GM23338 (cell line): ENCODE measurements at regions not wholly inside any gene's neighbourhood (a gene's known extent, or its start where the extent isn't known, plus 50 kb on each side); places are given as distances from the start of the nearest gene placed in this dataset.
A peak's percentile ranks its signal among the peaks of the same experiment; 100 is the strongest.

ENCODE experiments used
- ATAC-seq: fragments of 200-7000 bp; cut with Tn5 transposase; 3 replicates; pipeline ENCODE4 v1.9.1; 2020
- DNase-seq: peaks from one replicate; pipeline ENCODE4 v3.0.0-alpha.2; 2015; ENCODE audit warnings: low spot score
- H2AFZ ChIP-seq: fragments of 200-600 bp; sonication (generic); 2 replicates; pipeline ENCODE4 v1.8.0; 2016; ENCODE audit warnings: antibody characterized with exemption, mild to moderate bottlenecking, moderate library complexity
- H3F3A ChIP-seq: fragments of 200-600 bp; sonication (generic); replicated peaks from 2 replicates; pipeline ENCODE4 v1.8.0; 2017; ENCODE audit warnings: antibody characterized with exemption, mixed run types, low read depth
- H3K27ac ChIP-seq: fragments of 200-600 bp; sonication (generic); 2 replicates; pipeline ENCODE4 v1.6.1; 2016; ENCODE audit warnings: low read depth
- H3K27me3 ChIP-seq: fragments of 200-600 bp; sonication (generic); 2 replicates; pipeline ENCODE4 v1.8.0; 2016; ENCODE audit warnings: mild to moderate bottlenecking, mixed run types, moderate library complexity; ENCODE audit not compliant: insufficient read depth
- H3K36me3 ChIP-seq: fragments of 200-600 bp; sonication (generic); 2 replicates; pipeline ENCODE4 v1.8.0; 2016; ENCODE audit warnings: mild to moderate bottlenecking; ENCODE audit not compliant: insufficient read depth
- H3K4me1 ChIP-seq: fragments of 200-600 bp; sonication (generic); 2 replicates; pipeline ENCODE4 v1.8.0; 2016; ENCODE audit warnings: mild to moderate bottlenecking, moderate library complexity; ENCODE audit not compliant: insufficient read depth
- H3K4me2 ChIP-seq: fragments of 200-600 bp; sonication (generic); 2 replicates; pipeline ENCODE4 v1.7.1; 2017; ENCODE audit warnings: mixed run types
- H3K4me3 ChIP-seq: fragments of 200-600 bp; sonication (generic); 2 replicates; pipeline ENCODE4 v1.6.1; 2016; ENCODE audit warnings: mixed run types
- H3K79me2 ChIP-seq: fragments of 200-600 bp; sonication (generic); replicated peaks from 2 replicates; pipeline ENCODE4 v1.8.0; 2017; ENCODE audit warnings: mild to moderate bottlenecking; ENCODE audit not compliant: insufficient read depth
- H3K9me2 ChIP-seq: fragments of 200-600 bp; sonication (generic); 2 replicates; pipeline ENCODE4 v1.8.0; 2017; ENCODE audit not compliant: insufficient read depth
- H4K20me1 ChIP-seq: fragments of 200-600 bp; sonication (generic); replicated peaks from 2 replicates; pipeline ENCODE4 v1.8.0; 2017; ENCODE audit warnings: mild to moderate bottlenecking; ENCODE audit not compliant: insufficient read depth
- H3K27ac Mint-ChIP-seq: 2 replicates; pipeline ENCODE4 v1.8.0; 2020; ENCODE audit warnings: inconsistent platforms, mild to moderate bottlenecking, moderate library complexity, mixed read lengths
- H3K27me3 Mint-ChIP-seq: 3 replicates; pipeline ENCODE4 v1.8.0; 2022; ENCODE audit warnings: low read depth, mild to moderate bottlenecking, moderate library complexity, mixed read lengths, inconsistent platforms; ENCODE audit not compliant: insufficient read depth, poor library complexity
- H3K36me3 Mint-ChIP-seq: 3 replicates; pipeline ENCODE4 v1.8.0; 2021; ENCODE audit warnings: low read depth, mild to moderate bottlenecking, inconsistent platforms, moderate library complexity, mixed read lengths
- H3K4me1 Mint-ChIP-seq: 3 replicates; pipeline ENCODE4 v1.8.0; 2020; ENCODE audit warnings: mild to moderate bottlenecking, inconsistent platforms, mixed read lengths
- H3K4me3 Mint-ChIP-seq: 3 replicates; pipeline ENCODE4 v1.8.0; 2021; ENCODE audit warnings: moderate library complexity, mild to moderate bottlenecking, inconsistent platforms, mixed read lengths
- H3K9me3 Mint-ChIP-seq: 3 replicates; pipeline ENCODE4 v1.8.0; 2020; ENCODE audit warnings: moderate library complexity, mild to moderate bottlenecking, inconsistent platforms, mixed read lengths
- EZH2phosphoT487 ChIP-seq: fragments of 200-600 bp; sonication (generic); IDR thresholded peaks from one replicate; pipeline ENCODE4 v1.8.1; 2018; ENCODE audit warnings: antibody characterized with exemption; ENCODE audit not compliant: unreplicated experiment
- POLR2AphosphoS5 ChIP-seq: IDR thresholded peaks from 2 replicates; pipeline ENCODE4 v1.6.1; 2016; ENCODE audit warnings: antibody characterized with exemption, low read depth
- STAT1 ChIP-seq: IDR thresholded peaks from one replicate; pipeline ENCODE4 v1.6.1; 2016; ENCODE audit warnings: antibody characterized with exemption; ENCODE audit not compliant: unreplicated experiment
- ZNF114 ChIP-seq: fragments of 250-450 bp; sonication (Bioruptor Pico); IDR thresholded peaks from 2 replicates; pipeline ENCODE4 v1.5.0; 2020; ENCODE audit warnings: mild to moderate bottlenecking, moderate library complexity
- ZNF331 ChIP-seq: fragments of 250-450 bp; sonication (Bioruptor Pico); IDR thresholded peaks from 2 replicates; pipeline ENCODE4 v1.5.0; 2020; ENCODE audit warnings: low read depth, mild to moderate bottlenecking, moderate library complexity
- TF ChIP-seq, protein P1 (sequence below), 2 experiments: fragments of 200-600 bp in 1 of 2; sonication (generic) in 1 of 2; conservative IDR thresholded peaks; 2 replicates each; pipeline versions ENCODE4 v1.5.1 to v1.6.1; 2016 to 2017; ENCODE audit warnings: antibody characterized with exemption in 2 of 2, low read depth in 2 of 2, mild to moderate bottlenecking in 2 of 2, moderate library complexity in 1 of 2
- TF ChIP-seq, protein P2 (sequence below): fragments of 250-450 bp; sonication (Bioruptor Pico); IDR thresholded peaks from 2 replicates; pipeline ENCODE4 v1.5.0; 2020; ENCODE audit warnings: mild to moderate bottlenecking, moderate library complexity
- TF ChIP-seq, protein P3 (sequence below): IDR thresholded peaks from 2 replicates; pipeline ENCODE4 v1.6.1; 2016; ENCODE audit warnings: antibody characterized with exemption

DNA sequence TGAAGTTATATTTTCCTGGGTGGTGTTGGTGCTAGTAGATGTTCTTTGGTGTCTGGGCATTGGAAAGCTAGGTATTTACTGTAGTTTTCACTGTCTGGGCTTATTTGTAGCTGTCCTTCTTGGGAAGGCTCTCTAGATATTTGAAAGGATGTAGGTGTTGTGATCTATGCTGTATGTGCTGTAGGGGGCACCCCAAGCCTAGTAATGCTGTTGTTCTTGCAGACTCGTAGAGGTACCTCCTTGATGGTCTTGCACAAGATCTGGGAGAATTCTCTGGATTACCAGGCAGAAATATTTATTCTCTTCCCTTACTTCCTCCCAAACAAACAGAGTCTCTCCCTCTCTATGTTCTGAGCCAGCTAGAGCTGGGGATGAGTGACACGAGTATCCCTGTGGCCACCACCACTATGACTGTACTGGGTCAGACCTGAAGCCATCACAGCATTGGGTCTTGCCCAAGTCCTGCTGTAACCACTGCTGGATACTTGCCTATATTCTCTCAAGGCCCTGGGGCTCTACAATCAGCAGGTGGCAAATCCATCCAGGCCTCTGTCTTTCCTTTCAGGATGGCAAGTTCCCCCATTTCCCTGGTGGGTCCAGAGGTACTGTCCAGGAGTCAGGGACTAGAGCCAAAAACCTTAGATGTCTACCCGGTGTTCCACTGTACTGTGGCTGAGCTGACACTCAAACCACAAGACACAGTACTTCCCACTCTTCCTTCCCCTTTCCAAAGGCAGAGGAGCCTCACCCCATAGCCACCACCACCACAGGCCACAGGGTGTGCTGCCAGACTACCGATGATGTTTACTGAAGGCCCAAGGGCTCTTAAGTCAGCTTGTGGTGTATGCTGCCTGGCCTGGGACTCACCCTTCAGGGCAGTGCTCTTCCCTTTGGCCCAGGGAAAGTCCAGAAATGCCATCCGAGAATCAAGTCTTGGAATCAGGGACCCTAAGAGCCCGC lies 195.2 kb upstream of the DPPA4 start:
- H3K27ac ChIP-seq, result no peak overlapping the region
- peak; percentile 85 for DNase-seq
- no peaks in the 10 kb centered on the region; the same call in 1 of the 2 replicates for H3K36me3 ChIP-seq
- no peaks in the 10 kb centered on the region for H3K79me2 ChIP-seq
- no peaks in the 10 kb centered on the region for H3K27me3 ChIP-seq
- Mint-ChIP-seq H3K36me3 (peaks cover 7% of the 10 kb centered on the region; the same call in 2 of the 3 replicates), H3K27me3 (peaks cover 1% of the 10 kb centered on the region), H3K4me3 (no peak overlapping the region), H3K4me1 (no peaks in the 10 kb centered on the region), H3K9me3 (peaks cover 18% of the 10 kb centered on the region; the same call in 2 of the 3 replicates), H3K27ac (no peak overlapping the region)
- no peaks in the 10 kb centered on the region for H3F3A ChIP-seq
- no peak overlapping the region for H2AFZ ChIP-seq
- peak; percentile 98 for ATAC-seq
- TF ChIP-seq, protein P1, sequence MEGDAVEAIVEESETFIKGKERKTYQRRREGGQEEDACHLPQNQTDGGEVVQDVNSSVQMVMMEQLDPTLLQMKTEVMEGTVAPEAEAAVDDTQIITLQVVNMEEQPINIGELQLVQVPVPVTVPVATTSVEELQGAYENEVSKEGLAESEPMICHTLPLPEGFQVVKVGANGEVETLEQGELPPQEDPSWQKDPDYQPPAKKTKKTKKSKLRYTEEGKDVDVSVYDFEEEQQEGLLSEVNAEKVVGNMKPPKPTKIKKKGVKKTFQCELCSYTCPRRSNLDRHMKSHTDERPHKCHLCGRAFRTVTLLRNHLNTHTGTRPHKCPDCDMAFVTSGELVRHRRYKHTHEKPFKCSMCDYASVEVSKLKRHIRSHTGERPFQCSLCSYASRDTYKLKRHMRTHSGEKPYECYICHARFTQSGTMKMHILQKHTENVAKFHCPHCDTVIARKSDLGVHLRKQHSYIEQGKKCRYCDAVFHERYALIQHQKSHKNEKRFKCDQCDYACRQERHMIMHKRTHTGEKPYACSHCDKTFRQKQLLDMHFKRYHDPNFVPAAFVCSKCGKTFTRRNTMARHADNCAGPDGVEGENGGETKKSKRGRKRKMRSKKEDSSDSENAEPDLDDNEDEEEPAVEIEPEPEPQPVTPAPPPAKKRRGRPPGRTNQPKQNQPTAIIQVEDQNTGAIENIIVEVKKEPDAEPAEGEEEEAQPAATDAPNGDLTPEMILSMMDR (conservative IDR thresholded peaks at IDR 0.05; ENCODE audit: low read depth in 2 of 2), result peak; percentile 79 to 90
- no peak for TF ChIP-seq ZNF114 (CRISPR knock-in tag)
- TF ChIP-seq POLR2AphosphoS5, result no peak
- H4K20me1 ChIP-seq, result no peaks in the 10 kb centered on the region
- H3K4me3 ChIP-seq, result no peak overlapping the region
- H3K4me2 ChIP-seq, result no peak overlapping the region
- no peaks in the 10 kb centered on the region for H3K4me1 ChIP-seq
- H3K9me2 ChIP-seq, result no peaks in the 10 kb centered on the region

DNA sequence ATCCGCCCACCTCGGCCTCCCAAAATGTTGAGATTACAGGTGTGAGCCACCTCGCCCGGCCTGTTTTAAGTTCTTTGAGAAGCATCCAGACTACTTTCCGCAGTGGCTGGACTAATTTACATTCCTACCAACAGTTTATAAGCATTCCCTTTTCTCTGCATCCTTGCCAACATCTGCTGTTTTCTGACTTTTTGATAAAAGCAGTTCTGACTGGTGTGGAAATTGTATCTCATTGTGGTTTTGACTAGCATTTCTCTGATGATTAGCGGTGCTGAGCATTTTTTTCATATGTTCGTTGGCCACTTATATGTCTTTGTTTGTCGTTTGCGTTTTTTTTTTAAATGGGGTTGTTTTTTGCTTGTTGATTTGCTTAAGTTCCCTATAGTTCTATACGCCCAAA lies 208.4 kb upstream of the DPPA4 start:
- Histone ChIP-seq H3K4me1 (no peaks in the 10 kb centered on the region), H3F3A (no peaks in the 10 kb centered on the region), H4K20me1 (no peaks in the 10 kb centered on the region), H3K36me3 (no peaks in the 10 kb centered on the region), H3K4me2 (no peak overlapping the region), H3K4me3 (no peak overlapping the region), H3K79me2 (no peaks in the 10 kb centered on the region), H3K27ac (no peak overlapping the region), H2AFZ (no peak overlapping the region), H3K27me3 (no peaks in the 10 kb centered on the region), H3K9me2 (no peaks in the 10 kb centered on the region)
- Mint-ChIP-seq H3K27ac (no peak overlapping the region), H3K4me1 (no peaks in the 10 kb centered on the region), H3K36me3 (peaks cover 3% of the 10 kb centered on the region; the same call in 2 of the 3 replicates), H3K9me3 (peaks cover 24% of the 10 kb centered on the region), H3K27me3 (no peaks in the 10 kb centered on the region), H3K4me3 (no peak overlapping the region)
- DNase-seq (no peak), ATAC-seq (no peak)
- TF ChIP-seq ZNF331, result no peak
- TF ChIP-seq, protein P1 (conservative IDR thresholded peaks at IDR 0.05; ENCODE audit: low read depth in 2 of 2), result no peak
- TF ChIP-seq, protein P2, sequence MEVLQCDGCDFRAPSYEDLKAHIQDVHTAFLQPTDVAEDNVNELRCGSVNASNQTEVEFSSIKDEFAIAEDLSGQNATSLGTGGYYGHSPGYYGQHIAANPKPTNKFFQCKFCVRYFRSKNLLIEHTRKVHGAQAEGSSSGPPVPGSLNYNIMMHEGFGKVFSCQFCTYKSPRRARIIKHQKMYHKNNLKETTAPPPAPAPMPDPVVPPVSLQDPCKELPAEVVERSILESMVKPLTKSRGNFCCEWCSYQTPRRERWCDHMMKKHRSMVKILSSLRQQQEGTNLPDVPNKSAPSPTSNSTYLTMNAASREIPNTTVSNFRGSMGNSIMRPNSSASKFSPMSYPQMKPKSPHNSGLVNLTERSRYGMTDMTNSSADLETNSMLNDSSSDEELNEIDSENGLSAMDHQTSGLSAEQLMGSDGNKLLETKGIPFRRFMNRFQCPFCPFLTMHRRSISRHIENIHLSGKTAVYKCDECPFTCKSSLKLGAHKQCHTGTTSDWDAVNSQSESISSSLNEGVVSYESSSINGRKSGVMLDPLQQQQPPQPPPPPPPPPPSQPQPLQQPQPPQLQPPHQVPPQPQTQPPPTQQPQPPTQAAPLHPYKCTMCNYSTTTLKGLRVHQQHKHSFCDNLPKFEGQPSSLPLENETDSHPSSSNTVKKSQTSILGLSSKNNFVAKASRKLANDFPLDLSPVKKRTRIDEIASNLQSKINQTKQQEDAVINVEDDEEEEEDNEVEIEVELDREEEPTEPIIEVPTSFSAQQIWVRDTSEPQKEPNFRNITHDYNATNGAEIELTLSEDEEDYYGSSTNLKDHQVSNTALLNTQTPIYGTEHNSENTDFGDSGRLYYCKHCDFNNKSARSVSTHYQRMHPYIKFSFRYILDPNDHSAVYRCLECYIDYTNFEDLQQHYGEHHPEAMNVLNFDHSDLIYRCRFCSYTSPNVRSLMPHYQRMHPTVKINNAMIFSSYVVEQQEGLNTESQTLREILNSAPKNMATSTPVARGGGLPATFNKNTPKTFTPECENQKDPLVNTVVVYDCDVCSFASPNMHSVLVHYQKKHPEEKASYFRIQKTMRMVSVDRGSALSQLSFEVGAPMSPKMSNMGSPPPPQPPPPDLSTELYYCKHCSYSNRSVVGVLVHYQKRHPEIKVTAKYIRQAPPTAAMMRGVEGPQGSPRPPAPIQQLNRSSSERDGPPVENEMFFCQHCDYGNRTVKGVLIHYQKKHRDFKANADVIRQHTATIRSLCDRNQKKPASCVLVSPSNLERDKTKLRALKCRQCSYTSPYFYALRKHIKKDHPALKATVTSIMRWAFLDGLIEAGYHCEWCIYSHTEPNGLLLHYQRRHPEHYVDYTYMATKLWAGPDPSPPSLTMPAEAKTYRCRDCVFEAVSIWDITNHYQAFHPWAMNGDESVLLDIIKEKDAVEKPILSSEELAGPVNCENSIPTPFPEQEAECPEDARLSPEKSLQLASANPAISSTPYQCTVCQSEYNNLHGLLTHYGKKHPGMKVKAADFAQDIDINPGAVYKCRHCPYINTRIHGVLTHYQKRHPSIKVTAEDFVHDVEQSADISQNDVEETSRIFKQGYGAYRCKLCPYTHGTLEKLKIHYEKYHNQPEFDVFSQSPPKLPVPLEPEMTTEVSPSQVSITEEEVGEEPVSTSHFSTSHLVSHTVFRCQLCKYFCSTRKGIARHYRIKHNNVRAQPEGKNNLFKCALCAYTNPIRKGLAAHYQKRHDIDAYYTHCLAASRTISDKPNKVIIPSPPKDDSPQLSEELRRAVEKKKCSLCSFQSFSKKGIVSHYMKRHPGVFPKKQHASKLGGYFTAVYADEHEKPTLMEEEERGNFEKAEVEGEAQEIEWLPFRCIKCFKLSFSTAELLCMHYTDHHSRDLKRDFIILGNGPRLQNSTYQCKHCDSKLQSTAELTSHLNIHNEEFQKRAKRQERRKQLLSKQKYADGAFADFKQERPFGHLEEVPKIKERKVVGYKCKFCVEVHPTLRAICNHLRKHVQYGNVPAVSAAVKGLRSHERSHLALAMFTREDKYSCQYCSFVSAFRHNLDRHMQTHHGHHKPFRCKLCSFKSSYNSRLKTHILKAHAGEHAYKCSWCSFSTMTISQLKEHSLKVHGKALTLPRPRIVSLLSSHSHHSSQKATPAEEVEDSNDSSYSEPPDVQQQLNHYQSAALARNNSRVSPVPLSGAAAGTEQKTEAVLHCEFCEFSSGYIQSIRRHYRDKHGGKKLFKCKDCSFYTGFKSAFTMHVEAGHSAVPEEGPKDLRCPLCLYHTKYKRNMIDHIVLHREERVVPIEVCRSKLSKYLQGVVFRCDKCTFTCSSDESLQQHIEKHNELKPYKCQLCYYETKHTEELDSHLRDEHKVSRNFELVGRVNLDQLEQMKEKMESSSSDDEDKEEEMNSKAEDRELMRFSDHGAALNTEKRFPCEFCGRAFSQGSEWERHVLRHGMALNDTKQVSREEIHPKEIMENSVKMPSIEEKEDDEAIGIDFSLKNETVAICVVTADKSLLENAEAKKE (CRISPR knock-in tag), result no peak
- no peak for TF ChIP-seq POLR2AphosphoS5
- TF ChIP-seq ZNF114 (CRISPR knock-in tag), result no peak
- TF ChIP-seq, protein P3, sequence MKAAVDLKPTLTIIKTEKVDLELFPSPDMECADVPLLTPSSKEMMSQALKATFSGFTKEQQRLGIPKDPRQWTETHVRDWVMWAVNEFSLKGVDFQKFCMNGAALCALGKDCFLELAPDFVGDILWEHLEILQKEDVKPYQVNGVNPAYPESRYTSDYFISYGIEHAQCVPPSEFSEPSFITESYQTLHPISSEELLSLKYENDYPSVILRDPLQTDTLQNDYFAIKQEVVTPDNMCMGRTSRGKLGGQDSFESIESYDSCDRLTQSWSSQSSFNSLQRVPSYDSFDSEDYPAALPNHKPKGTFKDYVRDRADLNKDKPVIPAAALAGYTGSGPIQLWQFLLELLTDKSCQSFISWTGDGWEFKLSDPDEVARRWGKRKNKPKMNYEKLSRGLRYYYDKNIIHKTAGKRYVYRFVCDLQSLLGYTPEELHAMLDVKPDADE, result no peak
- TF ChIP-seq EZH2phosphoT487, result no peak
- TF ChIP-seq STAT1, result no peak
